ENCODE measurements at regions not wholly inside any gene's neighbourhood (a gene's known extent, or its start where the extent isn't known, plus 50 kb on each side); places are given as distances from the start of the nearest gene placed in this dataset.
A peak's percentile ranks its signal among the peaks of the same experiment; 100 is the strongest.

DNA sequence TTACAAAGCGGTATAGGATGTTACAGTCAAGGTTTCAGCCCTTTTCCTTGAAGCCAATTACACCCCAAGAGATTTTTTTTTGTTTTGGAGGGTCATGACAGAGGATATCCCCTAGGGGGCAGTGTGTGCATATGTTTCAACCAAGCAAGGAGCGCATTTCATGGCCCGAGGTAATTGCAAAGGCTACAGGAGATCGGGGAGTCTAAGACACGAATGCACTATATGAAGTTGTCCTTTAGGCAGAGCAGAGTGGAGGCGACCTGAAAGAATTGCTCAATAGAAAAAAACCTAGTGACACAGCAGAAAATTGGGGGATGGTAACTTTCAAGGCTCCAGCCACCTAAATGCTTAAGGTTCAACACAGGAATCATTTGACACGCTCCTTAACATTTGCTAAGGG is 219.8 kb upstream of the PARD3B start:
- peak; percentile 57 for DNase-seq (ENCODE audit: low read depth)

DNA sequence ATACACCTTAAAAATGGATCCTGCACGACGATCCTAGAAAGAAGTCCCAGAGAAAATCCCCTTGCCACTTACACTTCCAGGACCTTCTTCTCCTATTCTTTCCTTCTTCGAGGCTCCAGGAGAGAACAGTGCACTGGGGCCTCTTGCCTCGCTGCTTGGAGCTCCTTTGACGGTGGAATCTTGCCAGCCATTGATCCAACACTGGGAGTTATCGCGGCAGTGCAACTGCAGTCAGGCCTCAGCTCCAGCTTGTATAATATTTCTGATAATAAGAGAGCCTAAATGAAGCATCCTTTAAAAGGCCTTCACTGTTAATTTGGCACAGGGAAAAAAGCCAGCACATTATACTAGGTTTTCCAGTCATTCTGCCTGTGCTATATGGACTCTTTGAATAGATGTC is 216.9 kb upstream of the PARD3B start:
- DNase-seq (ENCODE audit: low read depth): no peak

DNA sequence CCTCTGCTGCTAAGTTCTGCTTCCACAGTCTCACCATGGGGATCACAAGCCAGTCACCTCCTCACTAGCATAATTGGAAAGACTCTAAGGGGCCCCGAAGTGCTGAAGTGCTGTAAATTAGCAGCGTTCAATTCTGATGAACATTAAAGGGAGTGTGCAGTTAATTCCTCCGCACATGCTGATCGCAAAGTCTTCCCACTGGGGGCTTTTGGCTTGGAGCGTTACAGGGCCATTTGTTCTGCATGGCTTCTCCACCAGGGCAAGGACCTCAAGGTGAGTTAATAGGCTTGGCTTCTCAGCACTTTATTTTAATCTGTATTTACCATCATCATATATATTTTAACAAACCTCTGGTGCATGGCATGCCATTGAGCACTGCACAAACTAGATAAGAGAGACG is 216.3 kb upstream of the PARD3B start:
- DNase-seq (ENCODE audit: low read depth): no peak

DNA sequence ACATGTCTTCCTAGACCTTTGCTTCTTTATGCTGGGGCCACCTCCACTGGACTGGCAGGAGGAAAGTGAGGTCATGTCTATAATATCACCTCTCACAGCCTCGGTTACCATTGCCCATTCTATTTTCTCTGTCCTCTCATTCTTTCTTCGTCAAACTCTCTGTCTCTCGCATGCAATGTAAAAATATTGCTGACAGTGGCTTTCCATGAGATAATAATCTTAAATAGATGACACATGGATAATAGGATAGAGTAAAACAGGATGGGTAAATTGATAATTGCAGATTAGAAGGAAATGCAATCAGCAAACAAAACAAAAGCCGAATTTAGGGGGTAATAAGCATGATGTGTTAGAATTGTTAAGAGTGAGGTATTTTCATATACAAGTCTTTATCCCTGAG is 215.7 kb upstream of the PARD3B start:
- no peak for DNase-seq (ENCODE audit: low read depth)

DNA sequence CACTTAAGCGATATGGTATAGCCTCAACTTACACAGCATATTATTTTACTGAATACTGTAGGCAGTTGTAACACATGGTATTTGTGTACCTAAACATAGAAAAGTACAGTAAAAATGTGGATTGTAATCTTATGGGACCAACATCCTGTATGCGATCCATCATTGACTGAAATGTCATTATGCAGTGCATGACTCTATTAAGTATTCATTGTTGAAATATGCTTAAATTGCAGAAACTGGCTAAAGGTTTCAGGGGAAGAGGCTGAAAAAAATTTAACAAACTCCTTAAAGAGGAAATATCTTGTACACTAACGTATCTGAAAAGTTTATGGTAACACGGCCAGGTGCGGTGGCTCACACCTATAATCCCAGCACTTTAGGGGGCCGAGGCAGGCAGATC is 214.1 kb upstream of the PARD3B start:
- no peak for DNase-seq (ENCODE audit: low read depth)

DNA sequence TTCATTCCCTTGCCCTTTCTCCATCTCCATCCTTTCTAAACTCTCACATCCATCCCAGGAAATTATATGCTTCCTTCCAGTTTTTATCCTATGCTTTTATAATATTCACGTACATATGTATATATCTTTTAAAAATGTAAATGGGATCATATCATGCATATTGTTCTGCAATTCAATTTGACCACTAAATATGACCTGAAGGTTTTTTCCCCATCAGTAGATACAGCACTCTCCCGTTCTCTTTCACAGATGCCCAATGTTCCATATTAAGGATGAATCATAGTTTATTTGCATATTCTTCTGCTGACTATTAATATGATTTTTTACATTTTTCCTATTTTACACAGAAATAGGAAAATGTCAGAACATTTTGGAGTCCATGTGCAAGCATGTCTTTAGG is 213.3 kb upstream of the PARD3B start:
- DNase-seq (ENCODE audit: low read depth): no peak

DNA sequence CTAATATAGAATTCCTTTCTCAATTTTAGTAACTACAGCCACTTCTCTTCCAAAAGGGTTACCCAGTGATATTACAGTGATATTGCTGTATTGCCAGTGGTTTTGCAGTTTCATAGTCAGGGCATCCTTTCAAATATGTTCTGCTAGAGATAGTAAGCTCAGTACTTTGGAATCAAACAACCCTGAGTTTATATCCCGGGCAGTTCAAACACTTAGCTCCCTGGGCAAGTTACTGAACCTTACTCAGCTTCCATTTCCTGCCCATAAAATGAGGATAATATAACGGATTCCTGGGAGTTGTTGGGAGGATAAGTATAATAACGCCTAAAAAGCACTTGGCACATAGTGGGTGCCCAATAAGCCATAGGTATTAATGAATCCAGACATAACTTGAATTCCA is 212.6 kb upstream of the PARD3B start:
- DNase-seq (ENCODE audit: low read depth): no peak

DNA sequence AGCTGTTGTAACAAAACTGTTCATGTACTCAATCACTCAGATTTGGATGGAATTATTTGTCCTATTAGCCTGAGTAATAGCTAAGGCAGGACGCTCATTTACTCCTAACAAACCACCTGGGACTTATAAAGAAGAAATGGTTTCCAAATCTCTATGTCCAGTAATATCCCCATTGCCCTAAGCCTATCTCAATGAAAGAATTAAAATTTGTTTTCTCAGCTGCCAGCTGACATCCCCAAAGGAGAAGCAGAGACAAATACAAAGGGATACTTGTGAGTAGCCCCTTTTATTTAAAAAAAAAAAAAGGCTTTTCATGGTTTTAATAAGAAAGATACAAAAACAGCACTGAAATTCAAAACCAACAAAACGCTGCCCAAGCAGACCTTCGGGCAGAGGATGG is 211.4 kb upstream of the PARD3B start:
- DNase-seq (ENCODE audit: low read depth): no peak

DNA sequence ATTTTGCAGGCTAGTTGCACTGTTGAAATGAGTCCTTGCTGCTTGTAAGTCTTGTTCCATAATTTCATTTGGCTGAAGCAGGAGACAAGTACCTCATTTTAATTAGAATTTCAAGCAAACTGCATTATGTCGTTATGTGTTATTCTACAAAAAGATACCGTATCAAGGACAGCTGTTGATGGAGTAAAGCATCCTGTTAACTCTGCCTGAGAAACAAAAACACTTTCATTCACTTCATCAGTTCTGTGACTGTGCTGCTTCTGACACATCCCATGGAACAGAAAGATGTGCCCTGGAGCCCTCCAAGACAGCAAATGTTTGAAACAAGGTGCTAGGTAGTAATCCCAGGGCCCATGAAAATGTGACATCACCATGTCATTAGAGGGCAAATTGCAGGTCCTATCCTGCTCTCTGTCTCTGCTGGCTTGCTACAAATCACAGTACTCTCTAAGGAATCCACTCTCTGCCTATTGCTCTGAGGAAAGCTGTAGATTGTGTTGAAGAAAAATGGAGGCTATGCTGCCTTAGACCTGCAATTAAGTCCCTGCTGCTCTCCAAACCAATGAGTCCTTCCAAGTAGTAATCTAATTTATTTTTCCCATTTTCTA is 209.7 kb upstream of the PARD3B start:
- DNase-seq (ENCODE audit: low read depth): no peak

DNA sequence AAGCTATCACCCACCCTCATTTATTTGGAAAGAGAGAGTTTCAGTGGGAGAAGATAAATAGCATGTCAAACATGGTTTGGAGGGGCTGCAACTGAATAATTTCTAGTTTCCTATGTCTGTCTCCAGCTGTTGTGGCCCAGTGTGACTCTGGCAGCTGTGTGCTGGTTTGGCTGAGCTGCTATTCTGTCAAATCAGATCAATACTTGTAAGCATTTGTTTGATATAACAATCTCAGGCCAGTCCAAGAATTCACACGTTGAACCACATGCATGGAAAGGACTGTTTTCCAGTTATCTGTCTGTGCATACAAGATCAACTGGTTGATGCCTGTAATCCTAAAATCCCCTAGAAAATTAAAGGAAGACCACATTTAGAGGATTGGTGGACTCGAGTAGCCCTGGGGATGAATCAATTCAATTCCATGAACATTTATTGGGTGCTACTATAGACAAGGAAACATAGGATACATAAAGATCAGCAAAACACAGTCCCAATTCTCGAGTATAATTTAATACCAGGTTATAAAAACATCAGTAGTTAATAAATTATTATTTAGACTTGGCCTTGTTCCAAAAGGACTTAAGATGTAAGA is 209.0 kb upstream of the PARD3B start:
- no peak for DNase-seq (ENCODE audit: low read depth)

DNA sequence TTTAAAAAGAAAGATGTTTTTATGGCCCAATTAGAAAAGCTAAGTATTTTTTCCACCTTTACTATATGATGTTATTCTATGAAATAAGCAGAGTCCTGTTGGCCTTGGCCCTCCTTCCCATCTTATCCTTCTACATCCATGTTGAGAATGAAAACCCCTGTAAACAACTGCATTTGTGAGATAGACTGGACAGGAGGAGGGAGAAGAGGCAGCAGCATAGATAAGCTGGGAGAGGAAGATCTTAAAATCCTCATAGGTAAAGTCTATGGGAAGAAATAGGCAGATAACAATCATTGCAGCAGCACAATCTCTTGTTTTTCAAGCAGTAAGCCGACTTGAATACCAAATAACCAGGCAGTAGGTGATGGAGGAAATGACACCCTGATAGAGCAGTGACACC is 207.6 kb upstream of the PARD3B start:
- DNase-seq (ENCODE audit: low read depth): no peak

DNA sequence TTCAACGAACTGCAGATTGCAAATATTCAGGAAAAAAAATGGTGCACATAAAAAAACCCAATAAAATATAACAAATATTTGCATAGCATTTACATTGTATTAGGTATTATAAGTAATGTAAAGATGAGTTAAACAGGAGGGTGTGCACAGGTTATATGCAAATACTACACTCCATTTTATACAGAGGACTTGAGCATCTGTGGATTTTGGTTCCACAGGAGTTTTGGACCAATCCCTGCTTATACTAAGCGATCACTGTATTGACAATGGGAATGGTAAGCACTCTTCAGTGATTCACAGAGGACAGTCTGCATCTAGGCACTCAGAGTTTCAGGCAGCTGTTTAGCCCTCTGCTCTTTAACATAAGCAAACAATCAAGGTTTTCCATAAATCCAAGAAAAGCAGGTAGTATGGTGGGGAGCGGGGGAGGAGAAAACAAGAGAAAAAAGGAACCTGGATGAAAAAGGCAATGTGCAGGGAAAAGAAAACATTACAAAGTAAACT is 206.0 kb upstream of the PARD3B start:
- DNase-seq (ENCODE audit: low read depth): no peak

DNA sequence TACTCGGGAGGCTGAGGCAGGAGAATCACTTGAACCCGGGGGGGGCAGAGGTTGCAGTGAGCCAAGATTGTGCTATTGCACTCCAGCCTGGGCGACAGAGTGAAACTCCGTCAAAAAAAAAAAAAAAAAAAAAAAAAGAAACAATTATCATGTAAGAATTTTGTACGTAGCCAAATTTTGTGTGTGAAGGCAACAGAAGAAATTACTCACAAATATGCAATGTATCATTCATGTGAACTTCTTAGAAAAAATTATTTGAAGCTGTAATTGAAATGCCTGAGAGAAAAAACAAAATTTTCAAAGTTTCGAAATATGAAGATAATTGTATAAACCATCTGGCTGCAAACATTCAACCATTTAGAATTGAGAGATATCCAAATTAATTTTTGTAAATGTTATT is 204.8 kb upstream of the PARD3B start:
- DNase-seq (ENCODE audit: low read depth): no peak

DNA sequence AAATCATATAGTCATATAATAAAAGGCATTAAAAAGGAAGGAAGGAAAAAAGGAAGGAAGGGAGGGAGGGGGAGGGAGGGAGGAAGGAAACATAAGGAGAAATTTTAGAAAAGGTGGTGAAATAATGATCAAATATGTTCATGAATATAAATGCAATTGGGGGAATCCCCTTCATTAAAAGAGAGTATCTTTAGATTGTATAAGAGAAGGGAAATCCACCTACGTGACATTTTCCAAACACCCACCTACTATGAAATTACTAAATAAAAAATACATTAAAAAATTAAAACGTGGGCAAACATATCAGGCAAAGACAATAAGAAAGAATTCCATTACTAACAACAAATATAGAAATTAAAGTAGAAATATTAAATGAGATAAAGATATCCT is 203.4 kb upstream of the PARD3B start:
- DNase-seq (ENCODE audit: low read depth): no peak

DNA sequence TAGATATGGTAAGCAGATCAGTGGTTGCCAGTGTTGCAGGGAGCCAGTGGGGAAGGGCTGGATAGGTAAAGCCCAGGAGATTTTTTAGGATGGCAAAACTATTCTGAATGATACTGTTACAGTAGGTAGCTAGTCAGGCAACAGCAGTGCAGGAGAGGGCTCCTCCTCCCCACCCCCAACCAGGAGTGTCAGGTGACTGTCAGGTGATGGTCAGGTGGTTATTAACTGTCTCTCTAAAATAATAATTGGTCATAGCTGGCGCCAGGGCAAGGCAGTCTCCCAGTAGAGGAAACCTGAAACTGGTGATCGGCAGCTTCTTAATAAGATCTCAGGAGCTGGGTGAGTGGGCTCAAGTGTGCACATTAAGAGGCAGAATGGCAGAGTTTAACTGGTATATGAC is 201.6 kb upstream of the PARD3B start:
- DNase-seq (ENCODE audit: low read depth): no peak

DNA sequence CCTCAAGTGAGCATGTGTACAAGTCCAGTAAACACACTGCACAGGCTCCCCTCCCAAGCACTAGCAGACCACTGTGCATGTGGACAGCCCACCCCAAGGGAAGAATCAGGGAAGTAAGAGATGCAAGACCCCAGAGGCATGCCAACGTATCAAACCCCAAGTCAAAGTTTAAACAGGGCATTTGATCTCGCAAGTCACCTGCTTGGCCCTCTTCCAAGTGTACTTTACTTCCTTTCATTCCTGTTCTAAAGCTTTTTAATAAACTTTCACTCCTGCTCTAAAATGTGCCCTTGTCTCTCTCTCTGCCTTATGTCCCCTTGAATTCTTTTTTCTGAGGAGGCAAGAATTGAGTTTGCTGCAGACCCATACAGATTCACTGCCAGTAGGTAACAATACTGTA is 201.2 kb upstream of the PARD3B start:
- DNase-seq (ENCODE audit: low read depth): no peak

DNA sequence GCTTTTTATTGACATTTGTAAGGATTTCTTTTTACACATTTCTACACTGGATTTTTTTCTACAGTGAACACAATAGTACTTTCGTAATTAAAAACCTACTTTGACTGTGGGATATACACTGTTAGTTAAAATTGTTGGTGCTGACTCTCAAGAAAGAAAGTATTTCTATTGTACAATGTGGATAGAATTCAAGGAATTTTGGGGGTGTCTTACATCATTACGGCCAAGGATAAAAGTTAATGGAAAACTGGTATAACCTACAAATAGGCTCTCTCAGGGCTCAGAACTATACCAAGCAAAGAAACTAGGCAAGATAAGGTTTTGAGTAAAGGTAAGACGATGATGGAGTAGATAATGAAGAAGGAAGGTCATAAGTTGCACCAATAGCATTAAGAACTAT is 198.4 kb upstream of the PARD3B start:
- DNase-seq (ENCODE audit: low read depth): no peak

DNA sequence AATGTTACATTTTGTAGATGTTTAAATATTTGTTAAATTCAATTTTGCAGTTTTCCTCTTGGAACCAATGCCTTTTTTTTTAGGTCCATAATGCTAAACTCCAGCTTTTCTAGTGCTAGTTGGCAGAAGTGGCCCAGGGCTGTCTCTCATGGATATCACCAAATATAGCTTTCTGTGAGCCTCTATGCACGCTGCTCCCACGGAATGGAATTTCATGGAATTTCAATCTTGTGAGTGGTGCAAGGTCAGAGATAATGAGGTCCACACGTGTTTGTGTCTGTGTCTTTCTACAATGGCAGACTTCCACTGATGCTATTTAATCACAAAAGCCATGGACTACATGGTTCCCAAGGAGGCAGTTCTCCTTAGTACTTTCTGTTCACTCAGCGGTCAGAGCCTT is 191.5 kb upstream of the PARD3B start:
- DNase-seq (ENCODE audit: low read depth): no peak

DNA sequence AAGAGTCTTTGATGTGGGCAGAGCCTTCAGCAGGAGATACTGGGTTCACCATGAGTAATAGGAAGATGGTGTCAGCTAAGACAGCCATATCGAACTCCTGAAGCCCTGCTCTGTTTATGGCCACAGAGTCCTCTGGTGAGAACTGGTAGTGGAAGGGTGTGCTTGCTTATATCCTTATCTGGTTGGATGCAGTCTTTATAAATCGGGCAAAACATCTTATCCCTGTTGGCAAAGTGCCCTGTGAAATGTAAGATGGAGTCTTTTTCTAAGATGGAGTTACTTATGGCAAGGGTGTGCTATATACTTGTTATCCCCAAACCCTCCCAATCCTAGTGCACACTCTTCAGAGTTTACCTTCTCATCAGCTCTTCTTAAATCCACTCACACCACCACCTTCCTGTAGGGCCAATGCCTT is 190.8 kb upstream of the PARD3B start:
- no peak for DNase-seq (ENCODE audit: low read depth)

DNA sequence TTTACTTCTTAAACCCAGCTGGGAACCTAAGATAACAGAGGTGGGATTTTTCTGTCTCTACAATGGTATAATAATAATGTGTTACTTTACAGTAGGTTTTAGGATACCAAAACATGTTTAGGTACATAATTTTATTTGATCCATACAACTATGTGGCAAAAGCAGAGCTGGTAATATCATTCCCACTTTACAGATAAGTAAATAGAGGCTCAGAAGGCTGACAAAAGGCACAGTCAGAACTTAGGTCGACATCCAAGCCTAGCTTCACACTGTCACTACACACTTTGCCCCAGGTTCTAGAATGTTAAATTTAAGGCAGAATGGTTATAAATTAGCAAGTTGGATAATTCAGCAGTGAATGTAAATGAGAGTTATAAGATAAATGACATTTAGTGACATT is 189.6 kb upstream of the PARD3B start:
- DNase-seq (ENCODE audit: low read depth): no peak

DNA sequence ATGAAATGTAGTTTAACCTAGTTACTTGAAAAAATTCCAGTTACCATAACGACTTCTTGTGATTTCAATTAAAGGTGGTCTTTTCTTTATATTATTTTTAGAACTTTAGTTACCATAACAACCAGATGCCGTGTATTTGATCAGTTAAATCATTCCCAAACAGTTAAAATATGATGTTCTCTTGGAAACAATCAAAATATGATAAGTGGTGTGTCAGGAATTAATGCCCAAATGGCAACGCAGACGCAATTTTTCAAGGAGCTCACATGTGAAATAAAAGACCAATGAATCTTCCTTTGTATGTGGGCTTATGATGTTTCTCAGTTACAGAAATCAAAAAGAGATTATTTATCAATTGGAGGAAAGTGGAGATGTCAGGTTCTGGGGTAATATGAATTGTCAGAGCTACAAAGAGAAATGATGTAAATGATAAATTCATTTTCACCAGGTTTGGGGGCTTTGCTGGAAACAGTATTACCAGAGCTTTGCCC is 189.1 kb upstream of the PARD3B start:
- DNase-seq (ENCODE audit: low read depth): no peak

DNA sequence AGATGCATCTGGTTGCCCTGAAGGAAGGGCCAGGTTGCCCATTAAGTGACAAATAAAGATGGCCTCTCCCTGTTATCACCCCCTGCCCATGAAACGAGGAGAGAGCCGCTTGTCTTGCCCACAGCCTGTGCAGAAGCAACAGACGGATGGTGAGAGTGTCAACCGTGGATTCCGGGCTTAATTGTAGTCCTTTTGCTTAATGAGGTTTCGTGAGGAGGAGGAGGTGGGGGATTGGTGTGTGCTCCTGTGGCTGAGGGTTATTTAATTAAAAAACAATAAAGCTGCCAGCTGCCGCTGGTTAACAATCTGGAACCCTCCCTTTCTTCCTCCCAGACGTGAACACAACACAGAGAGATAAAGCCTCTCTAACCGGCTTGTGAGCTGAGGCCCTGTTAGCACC is 188.0 kb upstream of the PARD3B start:
- no peak for DNase-seq (ENCODE audit: low read depth)

DNA sequence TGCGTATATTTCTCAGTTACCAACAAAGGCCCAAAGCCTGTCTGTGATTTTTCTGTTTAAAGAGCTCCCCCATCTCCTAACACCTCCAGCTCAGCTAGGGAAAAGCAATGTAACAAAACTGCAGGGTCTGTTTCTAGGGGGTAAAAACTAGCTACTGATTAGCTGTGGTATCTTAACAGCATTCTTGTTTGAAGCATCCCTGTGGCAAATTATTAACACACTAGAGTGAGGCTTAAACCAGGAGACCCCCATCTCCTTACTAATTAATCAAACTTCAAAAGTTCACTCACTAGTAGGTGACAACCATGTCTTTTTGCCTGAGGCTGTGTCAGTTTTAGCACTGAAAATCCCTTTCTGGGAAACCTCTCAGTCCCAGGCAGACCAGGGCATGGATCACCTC is 186.2 kb upstream of the PARD3B start:
- no peak for DNase-seq (ENCODE audit: low read depth)
